IPS-18c (cell line): ENCODE measurements at regions not wholly inside any gene's neighbourhood (a gene's known extent, or its start where the extent isn't known, plus 50 kb on each side); places are given as distances from the start of the nearest gene placed in this dataset.
"Not testable (repeated sequence)": the region's sequence is repeated elsewhere in the genome, so short reads cannot be mapped to it uniquely, and the experiment has no call there.

ENCODE experiments used
- H3K4me3 ChIP-seq: 2 replicates; pipeline ENCODE4 v1.7.0; 2013; ENCODE audit warnings: low read depth, mild to moderate bottlenecking, low read length, moderate library complexity; ENCODE audit not compliant: insufficient read depth
- H3K9me3 ChIP-seq: one replicate; pipeline ENCODE4 v1.6.1; 2013; ENCODE audit warnings: mild to moderate bottlenecking, low read length, moderate library complexity; ENCODE audit not compliant: control insufficient read depth, insufficient read depth

GRCh38 chr15:92747047-92747446 lies 91.5 kb upstream of the FAM174B start:
- H3K4me3 ChIP-seq, result no peak overlapping the region

GRCh38 chr15:92749216-92749615 lies 93.6 kb upstream of the FAM174B start:
- H3K9me3 ChIP-seq, result peaks cover 2% of the 10 kb centered on the region
- H3K4me3 ChIP-seq, result no peak overlapping the region

More at GRCh38 chr15:92747047-92747446, 91.5 kb upstream of the FAM174B start:
- peaks cover 2% of the 10 kb centered on the region for H3K9me3 ChIP-seq

- Histone ChIP-seq H3K4me3 (no peak overlapping the region), H3K9me3 (peaks cover 2% of the 10 kb centered on the region)
These were observed 94.4 kb upstream of the FAM174B start for GRCh38 chr15:92749946-92750345.

- Histone ChIP-seq H3K4me3 (no peak overlapping the region), H3K9me3 (peaks cover 2% of the 10 kb centered on the region)
These were observed 96.0 kb upstream of the FAM174B start for GRCh38 chr15:92751528-92751927.

GRCh38 chr15:92753591-92753990 lies 98.0 kb upstream of the FAM174B start:
- Histone ChIP-seq H3K9me3 (no peaks in the 10 kb centered on the region), H3K4me3 (no peak overlapping the region)

- no peak overlapping the region for H3K4me3 ChIP-seq
- no peaks in the 10 kb centered on the region for H3K9me3 ChIP-seq
These were observed 107.9 kb upstream of the FAM174B start for GRCh38 chr15:92763459-92763858.

- H3K9me3 ChIP-seq, H3K4me3 ChIP-seq: not testable (repeated sequence)
These were observed 112.6 kb upstream of the FAM174B start for GRCh38 chr15:92768131-92768530.

GRCh38 chr15:92770641-92771040 lies 115.1 kb upstream of the FAM174B start:
- H3K4me3 ChIP-seq, result no peak overlapping the region
- H3K9me3 ChIP-seq, result no peaks in the 10 kb centered on the region

- no peak overlapping the region for H3K4me3 ChIP-seq
- H3K9me3 ChIP-seq, result no peaks in the 10 kb centered on the region
These were observed 116.5 kb upstream of the FAM174B start for GRCh38 chr15:92772061-92772460.

GRCh38 chr15:92772626-92773244 lies 117.2 kb upstream of the FAM174B start:
- Histone ChIP-seq H3K4me3 (no peak overlapping the region), H3K9me3 (no peaks in the 10 kb centered on the region)

- no peak overlapping the region for H3K4me3 ChIP-seq
These were observed 117.8 kb upstream of the FAM174B start for GRCh38 chr15:92773340-92773739.

GRCh38 chr15:92779874-92780273 lies 120.2 kb upstream of the CHD2 start:
- Histone ChIP-seq H3K9me3 (no peaks in the 10 kb centered on the region), H3K4me3 (no peak overlapping the region)

More at GRCh38 chr15:92773340-92773739, 117.8 kb upstream of the FAM174B start:
- no peaks in the 10 kb centered on the region for H3K9me3 ChIP-seq

GRCh38 chr15:92780843-92781242 lies 119.3 kb upstream of the CHD2 start:
- no peaks in the 10 kb centered on the region for H3K9me3 ChIP-seq
- H3K4me3 ChIP-seq, result no peak overlapping the region

GRCh38 chr15:92781925-92782453 lies 118.1 kb upstream of the CHD2 start:
- no peaks in the 10 kb centered on the region for H3K9me3 ChIP-seq

GRCh38 chr15:92787116-92787515 lies 113.0 kb upstream of the CHD2 start:
- H3K9me3 ChIP-seq, result peaks cover 3% of the 10 kb centered on the region
- no peak overlapping the region for H3K4me3 ChIP-seq

More at GRCh38 chr15:92781925-92782453, 118.1 kb upstream of the CHD2 start:
- H3K4me3 ChIP-seq, result no peak overlapping the region

- peaks cover 3% of the 10 kb centered on the region for H3K9me3 ChIP-seq
- H3K4me3 ChIP-seq, result no peak overlapping the region
These were observed 111.9 kb upstream of the CHD2 start for GRCh38 chr15:92788196-92788595.

- not testable (repeated sequence) for H3K4me3 ChIP-seq, H3K9me3 ChIP-seq
These were observed 111.3 kb upstream of the CHD2 start for GRCh38 chr15:92788793-92789192.

- Histone ChIP-seq H3K4me3 (no peak overlapping the region), H3K9me3 (no peaks in the 10 kb centered on the region)
These were observed 103.9 kb upstream of the CHD2 start for GRCh38 chr15:92796161-92796611.
